ENCODE measurements at regions not wholly inside any gene's neighbourhood (a gene's known extent, or its start where the extent isn't known, plus 50 kb on each side); places are given as distances from the start of the nearest gene placed in this dataset.

DNA sequence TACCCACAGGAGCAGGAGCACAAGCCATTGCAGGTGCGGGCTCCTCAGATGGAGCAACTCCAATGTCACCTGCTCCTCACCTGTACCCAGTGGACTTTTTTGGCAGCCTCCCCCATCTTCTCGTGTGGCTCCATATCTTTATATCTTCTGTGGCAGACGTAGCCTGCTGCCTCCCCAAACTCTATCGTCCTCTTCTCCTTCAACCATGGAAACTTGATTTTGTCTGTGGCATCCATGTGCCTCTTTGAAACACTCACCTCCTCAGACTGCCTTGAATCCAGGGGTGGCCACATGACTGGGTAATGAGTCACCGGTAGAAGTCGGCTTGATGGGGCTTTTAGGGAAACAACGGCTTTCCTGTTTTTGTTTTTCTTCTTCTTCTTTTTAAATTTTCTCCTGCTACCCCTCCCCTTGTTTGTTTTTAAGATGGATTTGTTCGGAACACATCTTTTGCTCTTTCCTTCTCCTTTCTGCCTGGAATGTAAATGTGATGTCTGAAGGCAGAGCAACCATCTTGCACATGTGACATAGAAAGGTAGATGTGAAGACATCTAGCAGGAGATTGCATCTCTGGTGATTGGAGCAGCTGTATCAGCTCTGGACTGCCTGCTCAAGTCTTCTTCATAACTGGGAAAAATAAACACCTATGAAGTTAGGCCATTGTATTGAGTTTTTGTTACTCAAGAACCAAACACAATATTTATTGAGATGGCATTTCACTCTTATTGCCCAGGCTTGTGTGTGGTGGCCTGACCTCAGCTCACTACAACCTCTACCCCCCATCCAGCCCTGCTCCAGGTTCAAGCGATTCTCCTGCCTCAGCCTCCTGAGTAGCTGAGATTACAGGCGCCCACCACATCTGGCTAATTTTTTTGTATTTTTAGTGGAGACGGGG, 69.9 kb upstream of the DDR1 start:
- TF ChIP-seq, protein P1, sequence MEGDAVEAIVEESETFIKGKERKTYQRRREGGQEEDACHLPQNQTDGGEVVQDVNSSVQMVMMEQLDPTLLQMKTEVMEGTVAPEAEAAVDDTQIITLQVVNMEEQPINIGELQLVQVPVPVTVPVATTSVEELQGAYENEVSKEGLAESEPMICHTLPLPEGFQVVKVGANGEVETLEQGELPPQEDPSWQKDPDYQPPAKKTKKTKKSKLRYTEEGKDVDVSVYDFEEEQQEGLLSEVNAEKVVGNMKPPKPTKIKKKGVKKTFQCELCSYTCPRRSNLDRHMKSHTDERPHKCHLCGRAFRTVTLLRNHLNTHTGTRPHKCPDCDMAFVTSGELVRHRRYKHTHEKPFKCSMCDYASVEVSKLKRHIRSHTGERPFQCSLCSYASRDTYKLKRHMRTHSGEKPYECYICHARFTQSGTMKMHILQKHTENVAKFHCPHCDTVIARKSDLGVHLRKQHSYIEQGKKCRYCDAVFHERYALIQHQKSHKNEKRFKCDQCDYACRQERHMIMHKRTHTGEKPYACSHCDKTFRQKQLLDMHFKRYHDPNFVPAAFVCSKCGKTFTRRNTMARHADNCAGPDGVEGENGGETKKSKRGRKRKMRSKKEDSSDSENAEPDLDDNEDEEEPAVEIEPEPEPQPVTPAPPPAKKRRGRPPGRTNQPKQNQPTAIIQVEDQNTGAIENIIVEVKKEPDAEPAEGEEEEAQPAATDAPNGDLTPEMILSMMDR (IDR thresholded peaks at IDR 0.05), result no peak
- TF ChIP-seq FOSL2 (IDR thresholded peaks at IDR 0.05) (peak; percentile 28; the same call in 1 of the 2 replicates), FOSL2 (CRISPR knock-in tag; IDR thresholded peaks at IDR 0.05) (peak; percentile 82), KDM1A (IDR thresholded peaks at IDR 0.05; ENCODE audit: low read depth) (no peak), MYC (IDR thresholded peaks at IDR 0.05; ENCODE audit: borderline replicate concordance, low read length) (no peak), RNF2 (IDR thresholded peaks at IDR 0.05; ENCODE audit: borderline replicate concordance, low read depth) (no peak), HOXA7 (CRISPR knock-in tag; IDR thresholded peaks at IDR 0.05) (no peak), ESRRA (IDR thresholded peaks at IDR 0.05; ENCODE audit: borderline replicate concordance, low read length) (no peak)
- TF ChIP-seq, protein P2, sequence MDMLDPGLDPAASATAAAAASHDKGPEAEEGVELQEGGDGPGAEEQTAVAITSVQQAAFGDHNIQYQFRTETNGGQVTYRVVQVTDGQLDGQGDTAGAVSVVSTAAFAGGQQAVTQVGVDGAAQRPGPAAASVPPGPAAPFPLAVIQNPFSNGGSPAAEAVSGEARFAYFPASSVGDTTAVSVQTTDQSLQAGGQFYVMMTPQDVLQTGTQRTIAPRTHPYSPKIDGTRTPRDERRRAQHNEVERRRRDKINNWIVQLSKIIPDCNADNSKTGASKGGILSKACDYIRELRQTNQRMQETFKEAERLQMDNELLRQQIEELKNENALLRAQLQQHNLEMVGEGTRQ (IDR thresholded peaks at IDR 0.05), result peak; percentile 67
- TF ChIP-seq, protein P3, sequence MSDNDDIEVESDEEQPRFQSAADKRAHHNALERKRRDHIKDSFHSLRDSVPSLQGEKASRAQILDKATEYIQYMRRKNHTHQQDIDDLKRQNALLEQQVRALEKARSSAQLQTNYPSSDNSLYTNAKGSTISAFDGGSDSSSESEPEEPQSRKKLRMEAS (IDR thresholded peaks at IDR 0.05), result peak; percentile 76
- TF ChIP-seq, protein P4, sequence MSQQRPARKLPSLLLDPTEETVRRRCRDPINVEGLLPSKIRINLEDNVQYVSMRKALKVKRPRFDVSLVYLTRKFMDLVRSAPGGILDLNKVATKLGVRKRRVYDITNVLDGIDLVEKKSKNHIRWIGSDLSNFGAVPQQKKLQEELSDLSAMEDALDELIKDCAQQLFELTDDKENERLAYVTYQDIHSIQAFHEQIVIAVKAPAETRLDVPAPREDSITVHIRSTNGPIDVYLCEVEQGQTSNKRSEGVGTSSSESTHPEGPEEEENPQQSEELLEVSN (IDR thresholded peaks at IDR 0.05; ENCODE audit: borderline replicate concordance, low read depth), result peak; percentile 50; the same call in 1 of the 2 replicates

Measured in A549 (cell line).